22Rv1 (cell line): ENCODE measurements at regions not wholly inside any gene's neighbourhood (a gene's known extent, or its start where the extent isn't known, plus 50 kb on each side); places are given as distances from the start of the nearest gene placed in this dataset.

ENCODE experiments used
- CTCF ChIP-seq: fragments of 450-650 bp; IDR thresholded peaks from 2 replicates; pipeline ENCODE4 v1.5.1; 2017; ENCODE audit warnings: mild to moderate bottlenecking
- ZFX ChIP-seq: fragments of 450-650 bp; IDR thresholded peaks from 2 replicates; pipeline ENCODE4 v1.6.1; 2017; ENCODE audit warnings: antibody characterized with exemption, borderline replicate concordance

GRCh38 chr17:34178092-34178491 lies 77.0 kb upstream of the CCL2 start:
- TF ChIP-seq CTCF (no peak), ZFX (no peak)
